ENCODE measurements at regions not wholly inside any gene's neighbourhood (a gene's known extent, or its start where the extent isn't known, plus 50 kb on each side); places are given as distances from the start of the nearest gene placed in this dataset.

DNA sequence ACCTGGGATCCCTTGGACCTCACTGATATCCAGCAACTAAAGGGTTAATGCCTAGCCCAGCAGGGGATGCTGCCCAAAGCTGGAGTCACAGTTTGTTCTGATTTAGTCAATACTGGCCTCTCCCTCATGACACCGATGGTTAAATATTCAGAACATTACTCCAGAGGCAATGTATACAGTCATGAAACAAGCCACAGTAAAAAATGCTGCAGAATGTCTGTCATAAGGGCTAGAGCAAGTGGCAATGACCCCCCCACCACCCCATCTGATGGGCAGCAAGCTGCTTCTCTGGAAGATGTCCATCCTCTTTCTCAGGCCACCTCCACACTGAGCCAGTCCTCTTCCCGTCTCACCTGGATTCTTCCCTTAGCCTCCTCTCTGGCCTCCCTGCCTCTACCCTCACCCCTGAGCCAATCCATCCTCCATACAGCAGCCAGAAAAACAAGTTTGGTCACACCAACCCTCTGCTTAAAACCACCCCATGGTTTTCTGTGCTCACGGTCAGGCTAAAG, 99.0 kb upstream of the KCNG1 start:
- no peak for DNase-seq

DNA sequence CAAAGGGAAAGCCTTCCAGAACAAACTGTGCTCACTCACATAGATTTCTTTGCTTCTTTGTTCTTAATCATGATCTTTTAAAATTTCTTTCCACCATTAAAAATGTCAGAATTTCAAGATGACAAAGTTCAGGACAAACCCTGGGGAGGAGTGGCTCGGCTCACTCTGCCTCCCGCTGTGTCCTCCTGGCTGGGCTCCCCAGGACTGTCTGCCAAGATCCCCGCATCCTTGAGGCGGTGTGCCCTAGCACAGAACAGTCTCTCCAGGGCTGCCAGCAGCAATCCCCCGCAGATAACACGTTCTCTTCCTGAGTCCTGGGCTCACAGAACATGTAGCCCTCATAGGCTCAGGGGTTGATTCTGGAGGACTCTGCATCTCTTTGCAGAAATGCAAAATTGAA, 98.4 kb upstream of the KCNG1 start:
- no peak for DNase-seq

- DNase-seq, result no peak
These were observed 98.0 kb upstream of the KCNG1 start for GRCh38 chr20:51120868-51121267.

GRCh38 chr20:51120438-51120837, 97.5 kb upstream of the KCNG1 start:
- DNase-seq, result no peak

- no peak for DNase-seq
These were observed 97.0 kb upstream of the KCNG1 start for GRCh38 chr20:51119914-51120313.

DNA sequence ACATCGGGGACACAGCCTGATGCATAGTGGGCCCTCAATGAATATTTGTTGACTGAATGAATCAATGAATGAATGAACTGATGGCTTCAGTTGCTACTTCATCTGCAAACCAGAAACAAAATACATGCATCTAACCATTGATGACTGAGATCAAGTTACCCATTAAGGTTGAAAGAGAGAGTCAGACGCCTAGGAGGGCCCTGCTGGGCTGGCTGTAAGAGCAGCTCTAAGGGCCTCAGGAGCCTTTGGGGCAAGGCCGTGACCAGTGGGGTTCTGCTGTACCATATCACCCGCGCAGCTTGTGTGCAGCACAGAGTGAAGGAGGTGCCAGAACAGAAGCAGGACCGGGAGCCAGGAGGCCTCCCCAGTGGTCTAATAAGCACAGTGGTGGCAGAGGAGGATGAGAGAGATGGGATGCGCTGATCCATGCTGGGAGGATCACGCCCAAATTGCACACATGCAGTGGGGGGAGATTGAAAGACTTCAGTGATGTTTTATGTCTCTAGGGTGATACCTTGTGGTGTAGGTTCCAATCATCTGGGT, 96.1 kb upstream of the KCNG1 start:
- DNase-seq, result no peak

- DNase-seq, result no peak
These were observed 95.3 kb upstream of the KCNG1 start for GRCh38 chr20:51118216-51118615.

GRCh38 chr20:51116765-51117686, 94.1 kb upstream of the KCNG1 start:
- no peak for DNase-seq

GRCh38 chr20:51111290-51111689, 88.4 kb upstream of the KCNG1 start:
- DNase-seq, result peak; percentile 46

- DNase-seq, result no peak
These were observed 85.9 kb upstream of the KCNG1 start for GRCh38 chr20:51108638-51109363.

DNA sequence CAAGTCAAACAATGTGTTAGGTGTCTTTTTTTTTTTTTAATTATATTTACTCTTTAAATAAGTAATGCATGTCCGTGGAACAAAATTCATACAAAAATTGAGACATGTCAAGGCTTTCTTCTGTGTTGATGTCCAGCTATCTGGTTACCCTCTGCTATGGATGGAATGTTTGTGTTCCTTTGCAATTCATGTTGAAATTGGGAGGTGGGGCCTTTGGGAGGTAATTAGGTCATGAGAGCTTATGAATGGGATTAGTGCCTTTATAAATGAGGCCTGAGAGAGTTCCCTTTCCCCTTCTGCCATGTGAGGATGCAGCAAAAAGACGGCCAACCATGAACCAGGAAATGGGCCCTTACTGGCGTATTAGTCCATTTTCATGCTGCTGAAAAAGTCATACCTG, 83.1 kb upstream of the KCNG1 start:
- DNase-seq, result no peak

DNA sequence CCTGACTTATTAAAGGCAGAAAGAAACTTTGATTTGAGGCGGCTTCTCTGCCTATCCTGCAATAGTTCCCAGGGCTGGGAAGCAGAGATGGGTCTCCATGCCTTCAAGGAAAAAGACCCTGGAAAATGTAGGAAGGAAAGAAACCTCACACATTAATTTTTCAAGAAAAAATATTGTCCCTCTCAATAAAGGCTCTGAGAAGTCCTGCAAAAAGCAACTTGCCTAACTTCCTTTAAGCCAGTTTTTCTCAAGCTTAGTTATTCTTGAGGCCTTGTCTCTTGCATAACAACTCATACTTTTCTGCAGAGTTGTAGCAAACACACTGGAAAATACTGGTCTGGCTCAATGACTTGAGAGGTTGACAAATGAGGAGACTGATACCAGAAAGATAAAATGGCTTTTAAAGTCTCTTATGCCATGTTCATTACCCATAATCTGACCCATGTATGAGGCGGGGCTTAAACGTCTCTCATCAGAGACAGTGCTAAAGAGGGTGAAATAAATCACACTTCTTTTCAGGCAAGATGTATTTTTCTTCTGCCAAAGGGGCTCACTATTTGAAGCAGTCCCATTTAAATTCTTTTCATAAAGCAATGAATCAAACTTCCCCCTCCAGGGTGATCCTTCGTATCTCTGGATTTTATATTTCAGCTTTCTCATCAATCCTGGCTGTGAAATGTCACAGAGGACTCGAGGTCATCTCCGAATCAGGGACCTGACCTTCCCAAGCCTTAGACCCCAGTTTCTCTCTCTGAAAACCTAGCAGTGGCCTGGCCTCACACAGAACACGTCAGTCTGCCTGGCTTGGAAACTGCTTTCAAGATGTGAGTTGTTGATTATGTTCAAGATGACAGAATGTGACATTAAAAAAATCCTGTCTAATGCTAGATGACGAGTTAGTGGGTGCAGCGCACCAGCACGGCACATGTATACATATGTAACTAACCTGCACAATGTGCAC, 82.3 kb upstream of the KCNG1 start:
- no peak for DNase-seq

DNA sequence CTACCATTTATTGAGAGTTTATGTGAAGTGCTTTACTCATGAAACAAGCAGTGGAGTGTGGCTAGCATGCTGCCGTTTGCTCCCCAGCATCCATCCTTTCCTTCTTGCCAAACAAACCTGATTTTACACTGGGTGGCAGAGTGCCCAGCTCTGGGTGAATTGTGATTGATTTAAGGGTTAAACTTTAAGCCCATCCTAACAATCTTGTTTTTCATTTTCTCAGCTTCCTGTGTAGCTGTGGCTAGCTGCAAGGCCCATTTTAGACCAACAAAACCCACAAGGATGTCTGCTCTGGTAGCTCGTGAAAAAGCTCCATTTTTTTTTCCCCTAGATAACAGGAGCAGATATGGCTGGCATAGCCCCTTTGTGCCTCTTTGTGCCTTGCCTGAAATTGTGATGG, 77.7 kb upstream of the KCNG1 start:
- DNase-seq, result no peak

GRCh38 chr20:51098284-51098810, 75.4 kb upstream of the KCNG1 start:
- DNase-seq, result no peak

GRCh38 chr20:51097351-51098120, 74.6 kb upstream of the KCNG1 start:
- no peak for DNase-seq

DNA sequence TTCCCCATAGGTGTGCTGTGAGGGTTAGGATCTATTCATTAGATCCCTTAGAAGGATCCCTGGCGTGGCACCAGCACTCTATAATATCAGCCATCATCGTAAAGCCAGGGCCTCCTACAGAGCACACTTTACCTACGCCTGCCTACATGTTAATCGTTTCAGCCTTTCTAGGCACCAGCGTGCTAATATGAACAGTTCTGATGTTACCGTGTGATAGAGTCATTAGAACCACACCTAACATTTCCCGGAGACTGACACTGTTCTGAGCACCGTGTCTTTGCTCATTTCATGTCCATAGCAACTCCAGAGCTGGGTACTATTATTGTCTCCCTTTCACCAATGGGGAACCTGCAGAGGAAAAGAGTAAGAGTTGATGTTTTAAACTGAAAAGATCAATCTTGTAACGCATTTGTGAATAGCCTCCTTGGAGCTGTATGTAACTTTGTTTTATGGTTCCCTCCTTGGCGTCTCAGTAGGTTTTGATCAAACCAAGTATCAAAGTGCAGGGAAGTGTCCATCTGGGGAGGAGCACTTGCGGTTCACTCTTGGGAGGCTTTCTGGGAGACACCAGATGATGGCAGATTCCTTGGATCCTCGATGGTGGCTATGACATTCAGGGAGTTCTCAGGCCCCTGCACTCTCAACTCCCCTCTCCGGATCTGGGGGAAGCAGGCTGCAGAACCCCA, 73.8 kb upstream of the KCNG1 start:
- no peak for DNase-seq

GRCh38 chr20:51095633-51096521, 73.0 kb upstream of the KCNG1 start:
- DNase-seq, result peak; percentile 68

DNA sequence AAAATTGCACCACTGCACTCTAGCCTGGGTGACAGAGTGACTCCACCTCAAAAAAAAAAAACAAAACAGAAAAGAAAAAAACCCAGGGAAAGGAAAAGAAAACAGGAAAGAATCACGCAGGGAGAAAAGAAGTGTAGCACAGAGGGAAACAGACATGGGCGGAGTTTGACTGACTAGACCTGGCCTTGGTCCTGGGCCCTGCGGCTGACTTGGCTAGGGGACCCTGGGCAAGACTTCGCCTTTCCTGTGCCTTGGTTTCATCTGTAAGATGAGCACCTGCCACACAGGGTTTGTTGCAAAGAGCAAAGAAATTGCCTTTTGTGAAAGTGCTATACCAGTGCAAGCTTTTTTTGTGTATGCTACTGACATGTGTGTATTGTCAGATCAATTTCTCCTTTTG, 71.3 kb upstream of the KCNG1 start:
- no peak for DNase-seq

- DNase-seq, result no peak
These were observed 70.4 kb upstream of the KCNG1 start for GRCh38 chr20:51093240-51093763.

DNA sequence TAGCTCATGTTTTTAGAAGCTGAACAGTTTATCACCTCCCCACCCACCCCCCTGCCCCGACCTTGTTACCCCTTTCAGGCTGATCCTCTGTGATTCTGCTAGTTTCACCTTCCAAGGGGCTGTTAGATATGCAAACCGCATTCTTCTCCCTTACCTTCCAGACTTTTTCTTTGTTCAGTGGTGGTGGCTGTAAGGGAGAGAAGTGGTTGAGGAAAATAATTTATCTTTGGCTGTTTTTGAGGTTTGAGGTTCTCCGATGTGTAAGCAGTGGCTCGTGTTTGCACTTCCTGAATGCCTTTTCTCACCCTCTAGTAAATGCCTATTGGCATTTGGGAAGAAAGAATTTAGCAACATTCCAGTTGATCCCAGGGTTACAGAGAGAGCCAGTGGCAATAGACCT, 69.4 kb upstream of the KCNG1 start:
- no peak for DNase-seq

All from NCI-H1694 (cell line).